ENCODE measurements at regions not wholly inside any gene's neighbourhood (a gene's known extent, or its start where the extent isn't known, plus 50 kb on each side); places are given as distances from the start of the nearest gene placed in this dataset.

GRCh38 chr1:187045371-187045770, 216.6 kb downstream of the PLA2G4A start:
- no peak for TF ChIP-seq CTCF (IDR thresholded peaks at IDR 0.05)
- TF ChIP-seq RAD21 (conservative IDR thresholded peaks at IDR 0.05 in 1 of 2, IDR thresholded peaks at IDR 0.05 in 1 of 2), result no peak

Measured in A549 (cell line).